Colonic mucosa (tissue), 4 donors: ENCODE measurements at regions not wholly inside any gene's neighbourhood (a gene's known extent, or its start where the extent isn't known, plus 50 kb on each side); places are given as distances from the start of the nearest gene placed in this dataset.

Source experiments
- DNase-seq: peaks from one replicate; pipeline ENCODE4 v3.0.0-alpha.2; 2020
- H3K27ac ChIP-seq: fragments of 200-600 bp; one replicate; pipeline ENCODE4 v1.8.0; 2021
- H3K27me3 ChIP-seq: fragments of 200-600 bp; one replicate; pipeline ENCODE4 v1.8.0; 2021
- H3K36me3 ChIP-seq: fragments of 200-600 bp; one replicate; pipeline ENCODE4 v1.8.0; 2021
- H3K4me1 ChIP-seq: fragments of 200-600 bp; one replicate; pipeline ENCODE4 v1.8.0; 2021; ENCODE audit warnings: mild to moderate bottlenecking
- H3K4me3 ChIP-seq: fragments of 200-600 bp; one replicate; pipeline ENCODE4 v1.8.0; 2021
- H3K9ac ChIP-seq, 2 donors: one replicate each; pipeline ENCODE4 v1.7.0; 2013; ENCODE audit warnings: control low read depth in 2 of 2, low read depth in 2 of 2, low read length in 2 of 2
- H3K9me3 ChIP-seq: fragments of 200-600 bp; one replicate; pipeline ENCODE4 v1.8.0; 2021
- intact Hi-C: fragments of 100-400 bp; cut with DNase I; formaldehyde crosslinking; loops from one replicate; pipeline ENCODE4 v1.14.1; 2022
- TF ChIP-seq, protein P1 (sequence below): fragments of 200-600 bp; IDR thresholded peaks from one replicate; pipeline ENCODE4 v1.8.0; 2022; ENCODE audit warnings: antibody characterized with exemption, mild to moderate bottlenecking
- donor health status: healthy.
- donor health status: DM: no; HTN: no; CAD: no.
- donor health status: DM: no; HTN: no; CAD: no.

DNA sequence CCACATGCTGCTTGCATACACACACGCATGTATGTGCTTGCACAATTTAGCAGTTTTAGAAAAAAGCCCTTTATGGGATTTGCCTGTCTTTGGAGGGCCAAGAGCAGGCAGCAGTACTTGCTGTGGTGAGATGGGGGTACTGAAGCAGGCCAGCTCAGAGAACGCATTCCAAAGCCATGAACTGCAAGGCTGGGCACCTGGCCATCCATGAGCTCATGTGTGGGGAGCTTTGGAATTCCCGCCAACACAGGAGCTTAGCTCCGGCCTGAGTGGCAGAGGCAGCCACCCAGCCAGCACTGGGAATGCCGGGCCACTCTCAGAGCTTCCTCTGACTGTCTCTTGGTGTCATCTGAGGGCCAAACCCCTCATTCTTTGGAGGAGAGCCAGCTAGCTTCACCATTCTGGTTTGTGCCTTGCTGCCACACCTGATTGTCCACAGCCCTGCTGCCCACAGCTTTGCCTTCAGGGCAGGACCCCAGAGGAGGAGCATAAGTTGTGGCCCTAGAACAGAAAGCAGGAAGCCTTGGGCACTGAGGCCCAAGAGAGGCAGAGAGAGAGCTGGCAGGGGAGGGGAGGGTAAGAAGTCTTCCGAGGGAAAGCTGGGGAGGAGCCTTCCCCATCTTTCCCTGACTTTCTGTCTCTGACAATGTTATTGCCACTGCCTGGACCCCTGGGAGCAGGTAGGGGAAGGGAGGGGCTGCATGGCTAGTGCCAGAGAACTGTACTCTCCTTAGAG is 92.1 kb upstream of the POU3F1 start:
- Histone ChIP-seq H3K9me3 (no peaks in the 10 kb centered on the region), H3K36me3 (no peaks in the 10 kb centered on the region), H3K9ac (no peak overlapping the region), H3K4me3 (no peak overlapping the region), H3K27ac (no peak overlapping the region), H3K4me1 (no peaks in the 10 kb centered on the region), H3K27me3 (peaks cover 11% of the 10 kb centered on the region)
- TF ChIP-seq, protein P1, sequence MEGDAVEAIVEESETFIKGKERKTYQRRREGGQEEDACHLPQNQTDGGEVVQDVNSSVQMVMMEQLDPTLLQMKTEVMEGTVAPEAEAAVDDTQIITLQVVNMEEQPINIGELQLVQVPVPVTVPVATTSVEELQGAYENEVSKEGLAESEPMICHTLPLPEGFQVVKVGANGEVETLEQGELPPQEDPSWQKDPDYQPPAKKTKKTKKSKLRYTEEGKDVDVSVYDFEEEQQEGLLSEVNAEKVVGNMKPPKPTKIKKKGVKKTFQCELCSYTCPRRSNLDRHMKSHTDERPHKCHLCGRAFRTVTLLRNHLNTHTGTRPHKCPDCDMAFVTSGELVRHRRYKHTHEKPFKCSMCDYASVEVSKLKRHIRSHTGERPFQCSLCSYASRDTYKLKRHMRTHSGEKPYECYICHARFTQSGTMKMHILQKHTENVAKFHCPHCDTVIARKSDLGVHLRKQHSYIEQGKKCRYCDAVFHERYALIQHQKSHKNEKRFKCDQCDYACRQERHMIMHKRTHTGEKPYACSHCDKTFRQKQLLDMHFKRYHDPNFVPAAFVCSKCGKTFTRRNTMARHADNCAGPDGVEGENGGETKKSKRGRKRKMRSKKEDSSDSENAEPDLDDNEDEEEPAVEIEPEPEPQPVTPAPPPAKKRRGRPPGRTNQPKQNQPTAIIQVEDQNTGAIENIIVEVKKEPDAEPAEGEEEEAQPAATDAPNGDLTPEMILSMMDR = no peak
- DNase-seq = peak; percentile 28
- intact Hi-C loops = no loop called here

DNA sequence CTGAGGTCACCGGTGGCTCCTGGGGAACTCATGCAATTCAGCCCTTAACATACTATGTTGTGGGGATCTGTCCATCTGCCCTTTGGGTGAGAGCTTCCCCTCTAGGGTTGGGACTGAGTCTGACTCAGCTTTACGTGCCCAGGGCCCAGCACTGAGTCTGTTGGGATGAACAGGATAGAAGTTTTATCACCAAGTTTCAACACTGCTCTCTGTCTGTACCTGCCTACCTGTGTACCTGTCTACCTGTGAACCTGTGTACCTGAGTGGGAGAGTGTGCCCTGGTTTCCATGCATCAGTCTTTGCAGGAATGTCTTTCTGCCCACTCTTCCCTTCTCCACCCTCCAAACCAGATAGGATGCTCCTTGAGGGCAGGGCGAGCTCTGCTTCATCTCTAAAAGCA is 90.6 kb upstream of the POU3F1 start:
- H3K36me3 ChIP-seq = no peaks in the 10 kb centered on the region
- TF ChIP-seq, protein P1 = no peak
- no peak overlapping the region for H3K9ac ChIP-seq
- intact Hi-C loops = no loop called here
- no peaks in the 10 kb centered on the region for H3K9me3 ChIP-seq
- H3K27me3 ChIP-seq = peaks cover 14% of the 10 kb centered on the region
- no peak overlapping the region for H3K4me3 ChIP-seq
- H3K27ac ChIP-seq = no peak overlapping the region
- no peak for DNase-seq
- no peaks in the 10 kb centered on the region for H3K4me1 ChIP-seq

DNA sequence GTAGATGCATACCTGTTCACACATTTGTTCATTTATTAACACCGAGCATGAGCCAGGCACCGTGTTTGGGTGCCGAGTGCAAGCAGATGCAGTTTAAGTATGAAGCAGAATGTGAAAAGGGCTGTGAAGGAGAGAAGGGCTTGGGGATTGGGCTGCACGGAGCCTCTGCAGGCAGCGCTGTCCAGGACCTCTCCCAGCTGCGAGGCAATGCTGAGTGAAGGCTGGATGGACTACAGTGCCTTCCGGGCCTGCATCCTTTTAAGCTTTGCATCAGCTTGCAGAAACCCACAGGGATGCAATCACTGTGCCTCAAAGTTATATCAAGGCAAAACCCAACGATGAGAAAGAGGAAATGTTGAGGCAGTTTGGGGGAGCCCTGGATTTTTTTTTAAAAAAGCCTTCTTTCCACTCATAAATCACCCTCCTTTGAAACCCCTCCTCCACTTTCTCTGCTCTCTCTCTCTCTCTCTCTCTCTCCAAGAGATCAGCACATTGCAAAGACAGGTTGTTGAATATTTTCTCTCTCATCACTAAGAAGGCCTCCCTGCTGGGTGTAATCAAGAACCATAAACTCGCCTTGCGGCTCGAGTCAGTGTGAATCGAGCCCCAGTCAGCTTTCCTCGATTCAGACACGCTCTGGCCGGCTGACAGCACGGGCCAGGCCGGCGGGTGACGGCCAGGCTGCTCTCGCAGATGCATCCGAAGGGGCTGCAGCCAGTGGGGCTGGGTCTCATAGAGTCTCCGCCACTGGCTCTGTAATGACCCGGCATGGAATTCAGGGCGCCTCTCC is 89.2 kb upstream of the POU3F1 start:
- H3K9ac ChIP-seq = no peak overlapping the region
- H3K4me1 ChIP-seq = no peaks in the 10 kb centered on the region
- H3K9me3 ChIP-seq = no peaks in the 10 kb centered on the region
- intact Hi-C loops = no loop called here
- peaks cover 14% of the 10 kb centered on the region for H3K27me3 ChIP-seq
- H3K4me3 ChIP-seq = no peak overlapping the region
- no peak for DNase-seq
- no peak overlapping the region for H3K27ac ChIP-seq
- no peaks in the 10 kb centered on the region for H3K36me3 ChIP-seq
- TF ChIP-seq, protein P1 = no peak

DNA sequence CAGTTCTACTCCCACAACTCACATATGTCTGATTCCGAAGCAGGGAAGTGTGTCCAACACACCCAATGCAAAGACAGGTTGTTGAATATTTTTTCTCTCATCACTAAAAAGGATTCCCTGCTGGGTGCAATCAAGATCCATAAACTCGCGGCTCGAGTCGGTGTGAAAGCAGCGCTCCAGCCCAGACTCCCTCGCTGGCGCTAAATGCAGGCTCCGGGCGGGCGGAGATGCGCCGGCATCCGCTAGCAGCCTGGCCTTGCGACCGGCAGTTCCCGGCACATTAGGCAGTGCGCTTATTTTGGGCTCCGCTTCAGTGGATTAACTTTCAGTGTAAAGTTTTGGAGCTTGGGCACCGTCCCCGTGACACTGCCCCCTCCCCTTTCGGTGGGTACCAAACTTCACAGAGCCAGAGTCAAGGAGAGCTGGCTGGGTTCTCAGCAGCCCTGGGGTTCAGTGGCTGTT is 87.7 kb upstream of the POU3F1 start:
- Histone ChIP-seq H3K9me3 (no peaks in the 10 kb centered on the region), H3K36me3 (no peaks in the 10 kb centered on the region), H3K4me1 (no peaks in the 10 kb centered on the region), H3K9ac (no peak overlapping the region), H3K27me3 (peaks cover 14% of the 10 kb centered on the region), H3K27ac (no peak overlapping the region), H3K4me3 (no peak overlapping the region)
- intact Hi-C loops = no loop called here
- TF ChIP-seq, protein P1 = no peak
- DNase-seq = no peak

DNA sequence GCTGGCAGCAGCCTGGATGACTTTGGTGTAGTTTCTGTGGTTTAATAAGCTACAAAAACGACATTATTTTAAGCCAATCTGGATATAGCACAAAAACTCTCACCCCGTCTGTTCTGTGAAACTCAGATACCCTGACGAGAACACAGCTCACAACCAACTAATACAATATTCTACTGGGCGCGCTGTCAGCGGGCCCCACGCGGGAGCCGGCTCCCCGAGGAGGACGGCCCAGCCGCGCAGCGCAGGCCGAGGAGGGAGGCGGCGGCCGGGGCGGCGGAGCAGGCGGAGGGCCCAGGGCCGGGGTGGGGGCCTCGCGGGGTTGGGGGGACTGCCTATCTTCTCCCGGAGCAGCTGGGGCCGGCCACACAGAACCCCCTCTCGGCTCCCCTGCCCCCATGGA is 87.2 kb upstream of the POU3F1 start:
- Histone ChIP-seq H3K4me1 (no peaks in the 10 kb centered on the region), H3K27me3 (peaks cover 14% of the 10 kb centered on the region), H3K36me3 (no peaks in the 10 kb centered on the region), H3K9ac (no peak overlapping the region), H3K9me3 (no peaks in the 10 kb centered on the region), H3K4me3 (no peak overlapping the region), H3K27ac (no peak overlapping the region)
- intact Hi-C loops = no loop called here
- TF ChIP-seq, protein P1 = no peak
- DNase-seq = no peak
